Stimulated activated CD4-positive, alpha-beta T cell treated with anti-CD3 and anti-CD28 coated beads, Interleukin-15, amount 100 ng/mL, for 24 hours (primary cell): ENCODE measurements at regions not wholly inside any gene's neighbourhood (a gene's known extent, or its start where the extent isn't known, plus 50 kb on each side); places are given as distances from the start of the nearest gene placed in this dataset.

ENCODE experiments used
- DNase-seq: peaks from one replicate; pipeline ENCODE4 v3.0.0-alpha.2; 2020

GRCh38 chr18:34600874-34601656, 109.0 kb upstream of the DTNA start:
- DNase-seq: no peak

GRCh38 chr18:34604591-34604990, 105.5 kb upstream of the DTNA start:
- no peak for DNase-seq

GRCh38 chr18:34606851-34607250, 103.2 kb upstream of the DTNA start:
- no peak for DNase-seq

GRCh38 chr18:34608064-34608463, 102.0 kb upstream of the DTNA start:
- no peak for DNase-seq

- no peak for DNase-seq
Measured at GRCh38 chr18:34609986-34610648, 100.0 kb upstream of the DTNA start.

- no peak for DNase-seq
Measured at GRCh38 chr18:34611904-34612303, 98.2 kb upstream of the DTNA start.

GRCh38 chr18:34620258-34620861, 89.7 kb upstream of the DTNA start:
- DNase-seq: no peak

GRCh38 chr18:34623557-34623956, 86.5 kb upstream of the DTNA start:
- no peak for DNase-seq

- DNase-seq: no peak
Measured at GRCh38 chr18:34624551-34624950, 85.5 kb upstream of the DTNA start.

- DNase-seq: no peak
Measured at GRCh38 chr18:34626404-34627136, 83.5 kb upstream of the DTNA start.

GRCh38 chr18:34627137-34627920, 82.8 kb upstream of the DTNA start:
- no peak for DNase-seq

GRCh38 chr18:34631093-34631966, 78.8 kb upstream of the DTNA start:
- no peak for DNase-seq

- no peak for DNase-seq
Measured at GRCh38 chr18:34632321-34632720, 77.8 kb upstream of the DTNA start.

GRCh38 chr18:34633368-34633767, 76.7 kb upstream of the DTNA start:
- DNase-seq: no peak

GRCh38 chr18:34637094-34637801, 72.8 kb upstream of the DTNA start:
- no peak for DNase-seq

GRCh38 chr18:34639687-34640086, 70.4 kb upstream of the DTNA start:
- DNase-seq: no peak

GRCh38 chr18:34640276-34640675, 69.8 kb upstream of the DTNA start:
- DNase-seq: no peak

- no peak for DNase-seq
Measured at GRCh38 chr18:34643989-34644388, 66.1 kb upstream of the DTNA start.

- no peak for DNase-seq
Measured at GRCh38 chr18:34647251-34647650, 62.8 kb upstream of the DTNA start.

GRCh38 chr18:34648269-34648985, 61.7 kb upstream of the DTNA start:
- DNase-seq: no peak
